CD4-positive, alpha-beta T cell (primary cell): ENCODE measurements at regions not wholly inside any gene's neighbourhood (a gene's known extent, or its start where the extent isn't known, plus 50 kb on each side); places are given as distances from the start of the nearest gene placed in this dataset.

Experiments used
- ATAC-seq: fragments of 200-7000 bp; cut with Tn5 transposase; one replicate; pipeline ENCODE4 v1.10.0; 2022; ENCODE audit warnings: mild to moderate bottlenecking; ENCODE audit not compliant: poor library complexity
- CTCF ChIA-PET: fragments of 350-600 bp; sonication (Branson Sonifier 250); formaldehyde crosslinking; loops from one replicate; lab custom pipeline; 2021; ENCODE audit warnings: antibody characterized with exemption, inconsistent platforms; lab: Charles Lee
- POLR2A ChIA-PET: fragments of 350-600 bp; sonication (Branson Sonifier 250); formaldehyde crosslinking; loops from one replicate; lab custom pipeline; 2021; ENCODE audit warnings: antibody characterized with exemption, inconsistent platforms; lab: Charles Lee
- DNase-seq, 14 experiments: peaks; one replicate each; pipeline ENCODE4 v3.0.0-alpha.2; 2013 to 2020; ENCODE audit warnings: mixed read lengths in 2 of 14
- H3K27ac ChIP-seq, 2 donors: one replicate each; pipeline versions ENCODE4 v1.5.1 to v1.7.0; 2013; ENCODE audit warnings: low read length in 2 of 2, low read depth in 1 of 2, mild to moderate bottlenecking in 1 of 2
- H3K27me3 ChIP-seq, 2 experiments: 1 replicate in 1 of 2; 2 replicates in 1 of 2; pipeline versions ENCODE4 v1.6.1 to v1.7.0; 2013; ENCODE audit warnings: low read length in 2 of 2, control low read depth in 1 of 2, mild to moderate bottlenecking in 1 of 2, moderate library complexity in 1 of 2; ENCODE audit not compliant: insufficient read depth in 2 of 2, control insufficient read depth in 1 of 2
- H3K36me3 ChIP-seq: one replicate; pipeline ENCODE4 v1.6.1; 2013; ENCODE audit warnings: low read length, control low read depth; ENCODE audit not compliant: insufficient read depth
- H3K4me1 ChIP-seq: one replicate; pipeline ENCODE4 v1.6.1; 2013; ENCODE audit warnings: low read length, control low read depth; ENCODE audit not compliant: insufficient read depth
- H3K4me3 ChIP-seq: one replicate; pipeline ENCODE4 v1.5.1; 2013; ENCODE audit warnings: mild to moderate bottlenecking, low read length, moderate library complexity
- H3K9me3 ChIP-seq, 2 experiments: 1 replicate in 1 of 2; 2 replicates in 1 of 2; pipeline versions ENCODE4 v1.6.1 to v1.7.0; 2013; ENCODE audit warnings: low read length in 2 of 2, mild to moderate bottlenecking in 2 of 2, control low read depth in 1 of 2, moderate library complexity in 1 of 2; ENCODE audit not compliant: control insufficient read depth in 1 of 2, insufficient read depth in 1 of 2
- H3K27ac Mint-ChIP-seq: one replicate; pipeline ENCODE4 v1.8.0; 2020; ENCODE audit warnings: mixed read lengths
- H3K27me3 Mint-ChIP-seq: one replicate; pipeline ENCODE4 v1.8.0; 2021; ENCODE audit warnings: mixed read lengths
- H3K36me3 Mint-ChIP-seq: one replicate; pipeline ENCODE4 v1.8.0; 2021; ENCODE audit warnings: low read depth, mixed read lengths
- H3K4me1 Mint-ChIP-seq: one replicate; pipeline ENCODE4 v1.8.0; 2021; ENCODE audit warnings: low read depth, mixed read lengths
- H3K4me3 Mint-ChIP-seq: one replicate; pipeline ENCODE4 v1.8.0; 2020; ENCODE audit warnings: mild to moderate bottlenecking, mixed read lengths
- H3K9me3 Mint-ChIP-seq: one replicate; pipeline ENCODE4 v1.8.0; 2020; ENCODE audit warnings: mixed read lengths
- CTCF ChIP-seq: fragments of 200-600 bp; IDR thresholded peaks from one replicate; pipeline ENCODE4 v1.8.0; 2022; ENCODE audit warnings: antibody characterized with exemption, mild to moderate bottlenecking
- intact Hi-C, 2 experiments: fragments of 100-400 bp; cut with DNase I in 1 of 2; cut with micrococcal nuclease in 1 of 2; formaldehyde crosslinking; loops; one replicate each; pipeline versions ENCODE4 v1.15.1 to v1.9.0; 2023 to 2025; cut with DNase I, micrococcal nuclease

DNA sequence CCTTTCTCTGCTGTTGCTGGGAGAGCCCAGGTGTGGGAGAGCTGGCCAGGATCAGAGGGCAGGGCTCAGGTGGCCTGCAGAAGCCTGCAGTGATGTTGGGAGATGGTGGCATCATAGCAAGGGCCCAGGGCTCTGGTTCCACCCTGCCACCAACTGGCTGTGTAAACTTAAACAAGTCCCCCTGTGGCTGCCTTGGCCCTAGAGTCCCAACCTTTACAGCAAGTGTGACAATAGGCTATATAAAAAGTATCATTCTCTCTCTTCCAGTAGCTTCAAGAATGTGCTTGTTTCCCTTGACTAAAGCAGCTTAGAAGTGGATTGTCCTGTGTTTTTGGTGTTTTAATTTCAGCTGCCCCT, 201.8 kb upstream of the E2F8 start:
- Mint-ChIP-seq H3K36me3 (no peaks in the 10 kb centered on the region), H3K4me3 (no peak overlapping the region), H3K4me1 (no peaks in the 10 kb centered on the region), H3K27me3 (peaks cover 45% of the 10 kb centered on the region), H3K9me3 (no peaks in the 10 kb centered on the region), H3K27ac (no peak overlapping the region)
- CTCF ChIA-PET: no interaction called here
- Histone ChIP-seq H3K36me3 (no peaks in the 10 kb centered on the region), H3K27me3 (peaks cover 0 to 6% of the 10 kb centered on the region in 2 experiments), H3K4me3 (no peak overlapping the region), H3K27ac (no peak overlapping the region), H3K4me1 (no peaks in the 10 kb centered on the region), H3K9me3 (peaks cover 0 to 12% of the 10 kb centered on the region in 2 experiments)
- POLR2A ChIA-PET: no interaction called here
- ATAC-seq (no peak), DNase-seq (no peak)
- TF ChIP-seq CTCF: no peak
- intact Hi-C loops: no loop called here

DNA sequence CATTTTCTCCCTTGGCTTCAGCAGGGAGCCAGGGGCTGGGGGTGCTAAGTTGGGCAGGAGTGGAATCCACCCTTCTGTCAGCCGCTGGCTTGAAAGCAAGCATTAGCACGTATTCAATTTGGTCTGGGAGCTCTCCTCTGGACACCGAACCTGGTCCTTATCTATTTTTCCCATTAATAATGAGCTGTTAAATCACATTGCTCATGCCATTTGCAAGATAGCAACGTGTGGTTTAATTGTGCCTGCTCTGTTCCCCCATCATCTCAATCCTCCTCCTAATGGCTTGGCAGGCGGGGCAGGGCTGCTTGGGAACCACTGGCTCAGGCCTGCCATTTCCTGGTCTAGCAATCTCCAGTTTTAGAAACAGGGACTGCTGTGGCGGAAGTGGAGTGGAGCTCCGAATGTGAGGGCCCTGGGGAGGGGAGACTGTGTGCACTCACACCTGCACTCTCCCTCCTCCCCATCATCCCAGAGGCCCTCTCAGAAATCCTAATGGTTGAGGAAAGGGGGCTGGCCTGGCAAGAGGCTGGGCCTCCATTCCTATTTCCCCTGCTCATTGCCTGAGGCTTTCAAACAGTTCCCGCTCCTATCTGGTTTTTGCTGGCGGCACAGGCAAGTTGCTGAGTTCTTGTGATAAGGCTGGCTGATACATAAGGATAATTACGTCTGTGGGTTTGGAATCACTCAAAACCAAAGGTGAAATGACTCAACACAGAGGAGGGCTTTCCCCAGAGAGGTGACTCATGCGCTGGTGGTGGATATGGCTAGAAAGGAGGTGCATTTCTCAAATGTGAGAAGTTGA, 201.2 kb upstream of the E2F8 start:
- Histone ChIP-seq H3K4me1 (no peaks in the 10 kb centered on the region), H3K4me3 (no peak overlapping the region), H3K9me3 (peaks cover 0 to 12% of the 10 kb centered on the region in 2 experiments), H3K36me3 (no peaks in the 10 kb centered on the region), H3K27ac (no peak overlapping the region), H3K27me3 (peaks cover 0 to 6% of the 10 kb centered on the region in 2 experiments)
- Mint-ChIP-seq H3K9me3 (no peaks in the 10 kb centered on the region), H3K4me3 (no peak overlapping the region), H3K36me3 (no peaks in the 10 kb centered on the region), H3K4me1 (no peaks in the 10 kb centered on the region), H3K27me3 (peaks cover 45% of the 10 kb centered on the region), H3K27ac (no peak overlapping the region)
- ATAC-seq (no peak), DNase-seq (no peak)
- no peak for TF ChIP-seq CTCF
- intact Hi-C loops: no loop called here
- POLR2A ChIA-PET: no interaction called here
- CTCF ChIA-PET: no interaction called here

- Mint-ChIP-seq H3K9me3 (no peaks in the 10 kb centered on the region), H3K36me3 (no peaks in the 10 kb centered on the region), H3K4me3 (no peak overlapping the region), H3K27ac (no peak overlapping the region), H3K27me3 (peaks cover 45% of the 10 kb centered on the region), H3K4me1 (no peaks in the 10 kb centered on the region)
- no peaks in the 10 kb centered on the region for H3K4me1 ChIP-seq
- H3K27me3 ChIP-seq: peaks cover 0 to 6% of the 10 kb centered on the region in 2 experiments
- peaks cover 0 to 9% of the 10 kb centered on the region in 2 experiments for H3K9me3 ChIP-seq
- H3K27ac ChIP-seq: no peak overlapping the region
- no peaks in the 10 kb centered on the region for H3K36me3 ChIP-seq
- no peak overlapping the region for H3K4me3 ChIP-seq
- ChIA-PET CTCF (no interaction called here), POLR2A (no interaction called here)
- intact Hi-C loops: no loop called here
- no peak for ATAC-seq
- TF ChIP-seq CTCF: no peak
- DNase-seq: no peak
These were observed 200.5 kb upstream of the E2F8 start for GRCh38 chr11:19441288-19441687.
